ENCODE measurements at regions not wholly inside any gene's neighbourhood (a gene's known extent, or its start where the extent isn't known, plus 50 kb on each side); places are given as distances from the start of the nearest gene placed in this dataset.
"Not testable (repeated sequence)": the region's sequence is repeated elsewhere in the genome, so short reads cannot be mapped to it uniquely, and the experiment has no call there.

DNA sequence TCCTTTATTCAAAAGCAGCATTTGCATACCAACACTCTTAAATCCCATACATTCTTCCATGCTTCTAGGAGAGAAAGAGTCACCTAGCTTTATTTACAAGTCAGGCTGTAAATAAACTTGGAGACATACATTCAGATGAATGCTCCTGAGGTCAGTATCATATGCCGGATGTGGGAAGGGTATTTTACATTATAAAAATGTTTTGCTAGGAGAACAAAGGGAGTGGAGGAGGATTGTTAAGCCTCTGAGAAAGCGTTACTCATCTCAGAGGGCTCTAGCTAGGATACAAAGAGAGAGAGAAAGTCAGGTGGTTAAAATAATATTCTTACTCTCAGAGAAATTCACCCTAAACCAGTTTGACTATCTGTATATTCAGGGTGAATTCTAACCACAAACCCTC is 300.9 kb upstream of the NPSR1 start:
- in situ Hi-C loops (cut with HindIII; ENCODE audit: low sequenced_read_pairs): no loop called here
- no peak for DNase-seq (ENCODE audit: low read depth)
- TF ChIP-seq, protein P1, sequence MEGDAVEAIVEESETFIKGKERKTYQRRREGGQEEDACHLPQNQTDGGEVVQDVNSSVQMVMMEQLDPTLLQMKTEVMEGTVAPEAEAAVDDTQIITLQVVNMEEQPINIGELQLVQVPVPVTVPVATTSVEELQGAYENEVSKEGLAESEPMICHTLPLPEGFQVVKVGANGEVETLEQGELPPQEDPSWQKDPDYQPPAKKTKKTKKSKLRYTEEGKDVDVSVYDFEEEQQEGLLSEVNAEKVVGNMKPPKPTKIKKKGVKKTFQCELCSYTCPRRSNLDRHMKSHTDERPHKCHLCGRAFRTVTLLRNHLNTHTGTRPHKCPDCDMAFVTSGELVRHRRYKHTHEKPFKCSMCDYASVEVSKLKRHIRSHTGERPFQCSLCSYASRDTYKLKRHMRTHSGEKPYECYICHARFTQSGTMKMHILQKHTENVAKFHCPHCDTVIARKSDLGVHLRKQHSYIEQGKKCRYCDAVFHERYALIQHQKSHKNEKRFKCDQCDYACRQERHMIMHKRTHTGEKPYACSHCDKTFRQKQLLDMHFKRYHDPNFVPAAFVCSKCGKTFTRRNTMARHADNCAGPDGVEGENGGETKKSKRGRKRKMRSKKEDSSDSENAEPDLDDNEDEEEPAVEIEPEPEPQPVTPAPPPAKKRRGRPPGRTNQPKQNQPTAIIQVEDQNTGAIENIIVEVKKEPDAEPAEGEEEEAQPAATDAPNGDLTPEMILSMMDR (IDR thresholded peaks at IDR 0.05; ENCODE audit: low read depth, low read length, missing control alignments): no peak
- no peak overlapping the region for H3K4me3 ChIP-seq (ENCODE audit: low read depth, low read length)

DNA sequence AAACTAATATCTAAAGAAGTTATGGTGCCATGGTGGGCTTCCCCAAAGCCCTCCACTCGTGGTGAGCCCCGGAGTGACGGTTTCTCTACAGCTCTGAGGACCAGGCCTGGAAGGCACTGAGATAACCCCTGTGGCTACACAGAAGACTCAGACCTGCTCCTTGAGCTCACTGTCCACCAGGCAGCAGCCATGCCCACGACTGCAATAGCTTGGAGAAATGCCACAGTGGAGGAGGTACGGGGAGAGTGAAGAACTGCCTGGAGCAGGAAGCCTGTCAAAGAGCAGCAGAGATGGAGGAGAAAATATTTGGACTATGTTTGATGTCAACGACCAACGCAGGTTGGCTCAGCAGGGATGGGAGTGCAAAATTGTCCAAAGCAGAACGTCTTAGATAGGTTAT is 300.1 kb upstream of the NPSR1 start:
- in situ Hi-C loops (cut with HindIII; ENCODE audit: low sequenced_read_pairs): no loop called here
- DNase-seq (ENCODE audit: low read depth): no peak
- no peak overlapping the region for H3K4me3 ChIP-seq (ENCODE audit: low read depth, low read length)
- TF ChIP-seq, protein P1 (IDR thresholded peaks at IDR 0.05; ENCODE audit: low read depth, low read length, missing control alignments): no peak

DNA sequence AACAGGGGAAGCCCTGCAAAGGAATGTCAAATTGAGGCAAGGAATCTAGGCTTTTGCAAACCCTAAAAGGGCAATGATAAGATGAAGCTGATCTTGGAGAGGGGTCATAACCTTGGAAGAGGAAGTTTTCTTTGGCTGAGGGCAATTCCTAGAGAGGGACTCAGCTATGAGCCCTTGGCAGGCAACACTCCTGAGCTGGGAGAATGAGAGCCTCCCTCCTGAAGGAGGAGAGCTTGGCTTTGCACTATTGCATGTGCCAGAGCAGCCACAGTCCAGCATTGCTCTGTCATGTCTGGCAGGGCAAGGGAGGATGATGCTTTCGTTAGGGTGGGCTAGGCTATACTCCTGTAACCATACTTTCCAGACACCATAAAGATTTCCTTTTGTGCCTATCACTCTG is 299.4 kb upstream of the NPSR1 start:
- in situ Hi-C loops (cut with HindIII; ENCODE audit: low sequenced_read_pairs); H3K4me3 ChIP-seq (ENCODE audit: low read depth, low read length); DNase-seq (ENCODE audit: low read depth): not testable (repeated sequence)

DNA sequence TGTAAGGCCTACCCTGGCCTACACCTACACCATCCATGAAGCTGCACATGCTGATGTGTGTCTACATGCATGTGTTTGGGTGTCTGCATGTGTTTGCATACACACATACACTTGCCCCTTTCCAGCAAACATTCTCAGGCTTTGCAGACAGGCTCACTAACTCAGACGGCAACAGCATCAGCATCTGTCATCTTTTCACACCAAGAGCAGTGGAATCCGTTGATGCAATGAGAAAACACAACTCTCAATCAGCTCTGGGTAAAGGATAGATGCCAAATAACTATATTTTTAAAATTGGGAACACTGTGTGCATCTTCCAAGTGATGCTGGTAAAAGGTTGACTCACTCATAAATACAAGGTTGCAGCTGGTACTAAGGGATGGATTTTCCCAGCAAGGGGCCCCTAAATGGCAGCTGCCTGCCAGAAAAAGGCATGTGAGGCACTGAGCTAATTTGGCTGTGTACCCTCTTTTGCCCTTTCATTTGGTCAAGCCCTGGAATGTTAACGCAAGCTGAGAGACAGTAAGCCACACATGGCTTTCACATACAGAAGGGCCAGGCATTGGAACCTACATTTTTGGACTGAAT is 296.3 kb upstream of the NPSR1 start:
- in situ Hi-C loops (cut with HindIII; ENCODE audit: low sequenced_read_pairs): no loop called here
- DNase-seq (ENCODE audit: low read depth): no peak
- H3K4me3 ChIP-seq (ENCODE audit: low read depth, low read length): no peak overlapping the region
- TF ChIP-seq, protein P1 (IDR thresholded peaks at IDR 0.05; ENCODE audit: low read depth, low read length, missing control alignments): no peak

DNA sequence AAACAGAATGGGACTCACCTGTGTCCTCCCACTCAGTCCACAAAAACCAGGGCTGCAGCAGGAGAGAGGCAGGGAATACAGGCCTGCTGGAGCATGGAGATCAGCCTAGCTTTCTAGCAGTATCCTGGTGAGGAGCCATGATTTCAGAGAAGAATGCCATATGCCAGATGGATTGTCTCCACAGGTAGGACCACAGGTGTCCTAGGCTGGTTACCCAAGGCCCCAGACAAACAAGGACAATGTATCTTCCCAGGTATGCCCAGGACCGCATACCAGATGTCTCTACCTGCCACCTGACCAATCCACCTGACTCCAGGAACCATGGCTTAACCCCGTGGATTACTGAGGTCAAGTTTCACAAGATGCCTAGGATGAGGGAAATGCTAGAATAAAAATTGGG is 295.4 kb upstream of the NPSR1 start:
- TF ChIP-seq, protein P1 (IDR thresholded peaks at IDR 0.05; ENCODE audit: low read depth, low read length, missing control alignments): no peak
- in situ Hi-C loops (cut with HindIII; ENCODE audit: low sequenced_read_pairs): no loop called here

DNA sequence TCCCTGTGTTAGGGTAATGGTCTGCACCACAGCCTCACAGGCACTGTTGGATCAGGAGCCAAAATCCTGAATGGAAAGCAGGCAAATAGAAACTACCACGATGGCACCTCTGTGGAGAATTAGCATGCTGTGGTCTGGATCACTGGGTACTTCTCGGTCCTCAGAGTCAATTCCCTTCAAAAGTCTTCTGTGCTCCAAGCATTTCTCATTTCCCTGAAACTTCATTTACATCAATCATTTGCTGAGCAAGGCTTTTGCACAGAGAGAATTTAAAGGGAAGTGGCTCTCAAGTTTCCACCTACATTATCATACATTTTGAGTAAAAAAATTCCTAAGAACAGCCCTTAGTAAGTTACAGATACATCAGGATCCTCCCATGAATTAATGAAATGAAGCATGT is 293.9 kb upstream of the NPSR1 start:
- TF ChIP-seq, protein P1 (IDR thresholded peaks at IDR 0.05; ENCODE audit: low read depth, low read length, missing control alignments): no peak
- in situ Hi-C loops (cut with HindIII; ENCODE audit: low sequenced_read_pairs): no loop called here
- DNase-seq (ENCODE audit: low read depth): no peak
- no peak overlapping the region for H3K4me3 ChIP-seq (ENCODE audit: low read depth, low read length)

More for the DNA sequence above, 295.4 kb upstream of the NPSR1 start:
- no peak overlapping the region for H3K4me3 ChIP-seq (ENCODE audit: low read depth, low read length)
- DNase-seq (ENCODE audit: low read depth): no peak

DNA sequence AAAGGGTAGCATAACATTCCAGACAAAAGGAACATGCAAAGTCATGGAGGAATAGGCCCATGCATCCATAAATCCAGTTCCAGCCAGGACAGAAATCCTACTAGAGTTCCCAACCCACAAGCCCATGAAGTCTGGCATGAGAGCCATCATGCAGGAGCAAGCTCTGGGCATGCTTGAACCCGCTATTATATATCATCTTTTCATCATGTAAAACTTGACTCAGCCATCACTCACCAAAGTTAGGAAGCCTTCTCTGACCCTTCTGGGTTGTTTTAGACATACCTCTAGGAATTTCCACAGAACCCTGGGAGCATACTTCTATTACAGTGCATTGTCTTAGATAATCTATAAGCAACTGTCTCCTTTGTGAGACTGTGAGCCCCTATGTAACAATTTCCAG is 293.0 kb upstream of the NPSR1 start:
- H3K4me3 ChIP-seq (ENCODE audit: low read depth, low read length): no peak overlapping the region
- DNase-seq (ENCODE audit: low read depth): no peak
- in situ Hi-C loops (cut with HindIII; ENCODE audit: low sequenced_read_pairs): no loop called here
- TF ChIP-seq, protein P1 (IDR thresholded peaks at IDR 0.05; ENCODE audit: low read depth, low read length, missing control alignments): no peak

Data from astrocyte of the cerebellum (primary cell).